WTC11 (cell line): ENCODE measurements at regions not wholly inside any gene's neighbourhood (a gene's known extent, or its start where the extent isn't known, plus 50 kb on each side); places are given as distances from the start of the nearest gene placed in this dataset.

Experiments
- ATAC-seq: fragments of 200-7000 bp; cut with Tn5 transposase; 2 replicates; pipeline ENCODE4 v1.10.0; 2021; ENCODE audit warnings: mild to moderate bottlenecking, moderate library complexity
- CTCF ChIA-PET: fragments of 300-600 bp; sonication (Branson Sonifier 250); formaldehyde crosslinking; loops from one replicate; lab custom pipeline; 2021; ENCODE audit warnings: antibody characterized with exemption; lab: Charles Lee
- POLR2A ChIA-PET: fragments of 350-600 bp; sonication (Branson Sonifier 250); formaldehyde crosslinking; loops from one replicate; lab custom pipeline; 2021; ENCODE audit warnings: antibody characterized with exemption; lab: Charles Lee
- DNase-seq: peaks from one replicate; pipeline ENCODE4 v3.0.0; 2021; ENCODE audit warnings: low spot score
- H3K27ac Mint-ChIP-seq: 2 replicates; pipeline ENCODE4 v1.8.0; 2021; ENCODE audit warnings: mixed read lengths
- H3K27me3 Mint-ChIP-seq: 2 replicates; pipeline ENCODE4 v1.8.0; 2021; ENCODE audit warnings: low read depth, mild to moderate bottlenecking, moderate library complexity, mixed read lengths
- H3K36me3 Mint-ChIP-seq: 2 replicates; pipeline ENCODE4 v1.8.0; 2021; ENCODE audit warnings: mixed read lengths
- H3K4me1 Mint-ChIP-seq: 2 replicates; pipeline ENCODE4 v1.8.0; 2022; ENCODE audit warnings: mixed read lengths
- H3K4me3 Mint-ChIP-seq: 2 replicates; pipeline ENCODE4 v1.8.0; 2021; ENCODE audit warnings: mild to moderate bottlenecking, moderate library complexity, mixed read lengths
- H3K9me3 Mint-ChIP-seq: 2 replicates; pipeline ENCODE4 v1.8.0; 2021; ENCODE audit warnings: mixed read lengths
- ATF2 ChIP-seq: sonication (generic); formaldehyde crosslinking; IDR thresholded peaks from 2 replicates; pipeline ENCODE4 v1.8.1; 2022; ENCODE audit warnings: low read depth, missing genetic modification reagents, borderline replicate concordance
- CREM ChIP-seq: sonication (generic); formaldehyde crosslinking; IDR thresholded peaks from 2 replicates; pipeline ENCODE4 v1.8.1; 2022; ENCODE audit warnings: mild to moderate bottlenecking, missing genetic modification reagents, moderate library complexity
- E2F5 ChIP-seq: sonication (generic); formaldehyde crosslinking; IDR thresholded peaks from 2 replicates; pipeline ENCODE4 v1.8.1; 2022; ENCODE audit warnings: mild to moderate bottlenecking, moderate library complexity, missing genetic modification reagents
- GTF2I ChIP-seq: fragments of 250-450 bp; sonication (Bioruptor Pico); conservative IDR thresholded peaks from 2 replicates; pipeline ENCODE4 v1.4.0; 2021; ENCODE audit warnings: mild to moderate bottlenecking
- JUN ChIP-seq: sonication (generic); formaldehyde crosslinking; IDR thresholded peaks from 2 replicates; pipeline ENCODE4 v1.8.0; 2023; ENCODE audit warnings: mild to moderate bottlenecking, missing genetic modification reagents
- NR3C1 ChIP-seq: sonication (generic); formaldehyde crosslinking; conservative IDR thresholded peaks from 2 replicates; pipeline ENCODE4 v1.8.1; 2023; ENCODE audit warnings: low read depth, mild to moderate bottlenecking, missing genetic modification reagents
- OVOL2 ChIP-seq: fragments of 250-450 bp; sonication (Bioruptor Pico); IDR thresholded peaks from 2 replicates; pipeline ENCODE4 v1.9.0; 2021; ENCODE audit warnings: mild to moderate bottlenecking, borderline replicate concordance
- SMAD3 ChIP-seq: sonication (generic); formaldehyde crosslinking; IDR thresholded peaks from 2 replicates; pipeline ENCODE4 v1.8.0; 2022; ENCODE audit warnings: missing genetic modification reagents, mild to moderate bottlenecking, borderline replicate concordance
- SOX15 ChIP-seq: fragments of 250-450 bp; sonication (Bioruptor Pico); IDR thresholded peaks from 2 replicates; pipeline ENCODE4 v1.9.0; 2021; ENCODE audit warnings: mild to moderate bottlenecking
- SP1 ChIP-seq: sonication (generic); formaldehyde crosslinking; conservative IDR thresholded peaks from 2 replicates; pipeline ENCODE4 v1.8.1; 2022; ENCODE audit warnings: missing genetic modification reagents
- STAT6 ChIP-seq: sonication (generic); formaldehyde crosslinking; conservative IDR thresholded peaks from 2 replicates; pipeline ENCODE4 v1.8.1; 2023; ENCODE audit warnings: mild to moderate bottlenecking, low read depth, missing genetic modification reagents, moderate library complexity
- ZNF219 ChIP-seq: sonication (generic); formaldehyde crosslinking; IDR thresholded peaks from 2 replicates; pipeline ENCODE4 v1.8.0; 2023; ENCODE audit warnings: missing genetic modification reagents, mild to moderate bottlenecking, borderline replicate concordance
- ZNF232 ChIP-seq: sonication (generic); formaldehyde crosslinking; IDR thresholded peaks from 2 replicates; pipeline ENCODE4 v1.8.0; 2022; ENCODE audit warnings: mild to moderate bottlenecking, missing genetic modification reagents
- ZNF263 ChIP-seq: sonication (generic); formaldehyde crosslinking; IDR thresholded peaks from 2 replicates; pipeline ENCODE4 v1.8.1; 2022; ENCODE audit warnings: low read depth, mild to moderate bottlenecking, moderate library complexity, missing genetic modification reagents
- ZNF281 ChIP-seq: sonication (generic); formaldehyde crosslinking; IDR thresholded peaks from 2 replicates; pipeline ENCODE4 v1.8.0; 2023; ENCODE audit warnings: mild to moderate bottlenecking, missing genetic modification reagents
- ZNF512 ChIP-seq: sonication (generic); formaldehyde crosslinking; IDR thresholded peaks from 2 replicates; pipeline ENCODE4 v1.8.1; 2022; ENCODE audit warnings: missing genetic modification reagents, borderline replicate concordance
- ZNF532 ChIP-seq: fragments of 250-450 bp; sonication (Bioruptor Pico); IDR thresholded peaks from 2 replicates; pipeline ENCODE4 v1.9.0; 2021; ENCODE audit warnings: mild to moderate bottlenecking, borderline replicate concordance

GRCh38 chr6:18904681-18905080, 517.5 kb downstream of the RNF144B start (continued):
- no peak for TF ChIP-seq STAT6
- TF ChIP-seq ZNF281 (CRISPR knock-in tag), result no peak
- TF ChIP-seq JUN (CRISPR knock-in tag), result no peak
- TF ChIP-seq GTF2I (CRISPR knock-in tag), result no peak
- TF ChIP-seq, all 79 proteins: peak for 0

GRCh38 chr6:18920701-18921100, 533.6 kb downstream of the RNF144B start:
- ATAC-seq, result peak; percentile 65
- Mint-ChIP-seq H3K4me3 (no peak overlapping the region), H3K4me1 (peaks cover 16% of the 10 kb centered on the region), H3K27me3 (no peaks in the 10 kb centered on the region), H3K36me3 (no peaks in the 10 kb centered on the region), H3K9me3 (no peaks in the 10 kb centered on the region), H3K27ac (no peak overlapping the region)
- no peak for DNase-seq
- ChIA-PET POLR2A (no interaction called here), CTCF (no interaction called here)
- no peak for TF ChIP-seq SMAD3 (CRISPR knock-in tag)
- no peak for TF ChIP-seq ZNF232 (CRISPR knock-in tag)
- no peak for TF ChIP-seq SP1 (CRISPR knock-in tag)
- TF ChIP-seq ZNF263 (CRISPR knock-in tag), result no peak
- TF ChIP-seq ZNF532 (CRISPR knock-in tag), result no peak
- TF ChIP-seq OVOL2 (CRISPR knock-in tag), result no peak
- no peak for TF ChIP-seq ATF2
- no peak for TF ChIP-seq JUN (CRISPR knock-in tag)
- TF ChIP-seq ZNF512, result no peak
- no peak for TF ChIP-seq NR3C1 (CRISPR knock-in tag)
- no peak for TF ChIP-seq CREM (CRISPR knock-in tag)
- TF ChIP-seq ZNF219 (CRISPR knock-in tag), result no peak
- no peak for TF ChIP-seq E2F5 (CRISPR knock-in tag)
- TF ChIP-seq SOX15 (CRISPR knock-in tag), result no peak
